Uterus (tissue), 3 donors: ENCODE measurements at regions not wholly inside any gene's neighbourhood (a gene's known extent, or its start where the extent isn't known, plus 50 kb on each side); places are given as distances from the start of the nearest gene placed in this dataset.

Experiments
- DNase-seq, 2 donors: peaks; one replicate each; pipeline ENCODE4 v3.0.0-alpha.2; 2019 to 2020
- H3K27ac ChIP-seq, 2 donors: fragments of 200-600 bp; sonication (generic); 1 replicate in 1 of 2; 2 replicates in 1 of 2; pipeline ENCODE4 v1.5.1; 2016 to 2018
- H3K27me3 ChIP-seq, 2 donors: fragments of 200-600 bp; sonication (generic); one replicate each; pipeline ENCODE4 v1.5.1; 2018 to 2019; ENCODE audit warnings: control low read depth in 1 of 2
- H3K36me3 ChIP-seq, 2 donors: fragments of 200-600 bp; sonication (generic); one replicate each; pipeline ENCODE4 v1.5.1; 2019; ENCODE audit warnings: control low read depth in 1 of 2
- H3K4me1 ChIP-seq, 2 donors: fragments of 200-600 bp; sonication (generic); one replicate each; pipeline ENCODE4 v1.5.1; 2018 to 2019; ENCODE audit warnings: control low read depth in 1 of 2
- H3K4me3 ChIP-seq, 2 donors: fragments of 200-600 bp; sonication (generic); 1 replicate in 1 of 2; 2 replicates in 1 of 2; pipeline ENCODE4 v1.5.1; 2018 to 2019; ENCODE audit warnings: mild to moderate bottlenecking in 1 of 2
- H3K9me3 ChIP-seq, 2 donors: fragments of 200-600 bp; sonication (generic); one replicate each; pipeline ENCODE4 v1.5.1; 2019; ENCODE audit warnings: control low read depth in 1 of 2
- POLR2A ChIP-seq, 2 donors: fragments of 450-650 bp; IDR thresholded peaks; one replicate each; pipeline ENCODE4 v1.6.1; 2016; ENCODE audit warnings: antibody characterized with exemption in 2 of 2, mild to moderate bottlenecking in 1 of 2, moderate library complexity in 1 of 2
- intact Hi-C: fragments of 100-400 bp; cut with DNase I; formaldehyde crosslinking; loops from one replicate; pipeline ENCODE4 v1.15.1; 2023; ENCODE audit warnings: low total_unique reads
- TF ChIP-seq, protein P1 (sequence below), 4 experiments: fragments of 200-600 bp in 2 of 4; fragments of 450-650 bp in 2 of 4; sonication (generic) in 2 of 4; IDR thresholded peaks; one replicate each; pipeline ENCODE4 v1.5.1; 2016 to 2019; ENCODE audit warnings: antibody characterized with exemption in 4 of 4, mild to moderate bottlenecking in 2 of 4, moderate library complexity in 1 of 4
- donor health status: DM: yes; HTN: yes; CAD: no.

DNA sequence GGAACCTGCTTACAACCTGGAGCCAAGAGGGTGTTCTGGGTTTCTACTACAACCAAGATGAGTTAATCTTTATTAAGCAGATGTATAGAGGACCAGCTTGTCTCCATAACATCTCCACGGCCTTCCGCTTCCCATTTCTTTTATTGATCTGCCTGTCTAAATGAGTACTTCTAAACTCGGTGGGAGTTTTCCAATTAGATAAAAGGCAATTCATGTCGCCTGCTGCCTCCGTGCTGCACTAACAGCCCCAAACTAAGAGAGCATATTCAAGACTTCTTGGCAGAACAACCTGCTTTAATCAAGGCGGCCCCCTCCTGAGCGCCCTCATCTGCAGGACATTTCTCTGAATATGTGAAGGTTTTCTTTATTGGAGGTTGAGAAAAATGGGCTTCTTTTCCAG is 270.1 kb downstream of the PDCD6IP start:
- TF ChIP-seq, protein P1, sequence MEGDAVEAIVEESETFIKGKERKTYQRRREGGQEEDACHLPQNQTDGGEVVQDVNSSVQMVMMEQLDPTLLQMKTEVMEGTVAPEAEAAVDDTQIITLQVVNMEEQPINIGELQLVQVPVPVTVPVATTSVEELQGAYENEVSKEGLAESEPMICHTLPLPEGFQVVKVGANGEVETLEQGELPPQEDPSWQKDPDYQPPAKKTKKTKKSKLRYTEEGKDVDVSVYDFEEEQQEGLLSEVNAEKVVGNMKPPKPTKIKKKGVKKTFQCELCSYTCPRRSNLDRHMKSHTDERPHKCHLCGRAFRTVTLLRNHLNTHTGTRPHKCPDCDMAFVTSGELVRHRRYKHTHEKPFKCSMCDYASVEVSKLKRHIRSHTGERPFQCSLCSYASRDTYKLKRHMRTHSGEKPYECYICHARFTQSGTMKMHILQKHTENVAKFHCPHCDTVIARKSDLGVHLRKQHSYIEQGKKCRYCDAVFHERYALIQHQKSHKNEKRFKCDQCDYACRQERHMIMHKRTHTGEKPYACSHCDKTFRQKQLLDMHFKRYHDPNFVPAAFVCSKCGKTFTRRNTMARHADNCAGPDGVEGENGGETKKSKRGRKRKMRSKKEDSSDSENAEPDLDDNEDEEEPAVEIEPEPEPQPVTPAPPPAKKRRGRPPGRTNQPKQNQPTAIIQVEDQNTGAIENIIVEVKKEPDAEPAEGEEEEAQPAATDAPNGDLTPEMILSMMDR (IDR thresholded peaks at IDR 0.05) = no peak
- TF ChIP-seq POLR2A (IDR thresholded peaks at IDR 0.05) = no peak
- Histone ChIP-seq H3K27ac (no peak overlapping the region), H3K27me3 (no peaks in the 10 kb centered on the region), H3K4me3 (no peak overlapping the region), H3K9me3 (no peaks in the 10 kb centered on the region), H3K36me3 (no peaks in the 10 kb centered on the region), H3K4me1 (no peaks in the 10 kb centered on the region)
- no peak for DNase-seq
- intact Hi-C loops = no loop called here

DNA sequence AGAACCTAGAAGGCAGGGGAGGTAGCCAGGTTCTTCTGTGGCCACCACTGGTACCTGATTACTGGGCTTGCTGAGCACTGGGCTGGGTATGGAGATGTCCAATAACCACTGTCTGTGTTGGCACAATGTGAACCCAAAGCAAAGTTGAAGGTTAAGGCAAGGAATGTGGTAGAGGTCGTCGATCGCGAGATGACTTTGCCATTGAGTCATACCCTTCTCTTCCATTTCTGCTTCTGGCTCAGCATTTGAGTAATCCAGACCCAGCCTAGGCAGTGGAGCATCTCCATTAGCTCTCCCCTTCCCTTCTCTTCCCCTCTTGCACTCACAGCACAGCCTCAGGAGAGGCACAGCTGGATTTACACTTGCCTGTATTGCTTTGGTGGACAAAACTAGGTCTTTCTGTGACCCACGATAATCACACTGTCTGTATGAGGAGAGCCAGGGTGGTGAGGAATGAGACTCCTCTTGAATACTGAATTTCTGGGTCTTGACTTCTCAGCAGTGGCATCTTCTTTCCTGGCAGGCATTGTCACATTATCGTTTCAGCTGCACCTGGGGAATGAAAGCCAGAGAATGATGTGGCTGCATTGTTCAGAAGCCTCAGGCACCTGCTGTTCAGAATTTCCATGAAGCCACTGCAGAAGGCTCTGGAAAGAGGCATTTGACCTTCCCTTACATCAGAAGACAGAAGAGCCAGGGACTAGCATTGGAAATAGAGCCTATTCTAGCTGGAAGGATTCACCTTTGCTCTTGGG is 272.6 kb downstream of the PDCD6IP start:
- intact Hi-C loops = no loop called here

DNA sequence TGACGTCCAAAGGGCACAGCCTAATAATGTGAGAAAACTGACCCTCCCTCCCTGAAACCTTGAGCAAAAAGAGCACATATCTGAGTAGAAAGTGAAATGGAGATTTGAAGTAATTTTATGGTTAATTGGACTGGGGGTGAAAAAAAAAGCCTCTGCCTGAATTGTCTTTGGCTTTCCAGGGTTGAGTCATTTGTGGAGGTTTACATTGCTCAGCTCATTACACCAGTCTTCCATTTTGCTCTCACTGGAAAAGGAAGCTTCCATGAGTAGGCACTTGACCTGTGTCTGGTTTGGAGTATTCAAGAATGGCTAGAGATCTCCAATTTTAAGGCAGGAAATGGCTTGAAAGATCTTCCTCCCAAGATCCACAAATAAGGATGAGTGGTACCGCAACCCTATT is 273.9 kb downstream of the PDCD6IP start:
- Histone ChIP-seq H3K4me3 (no peak overlapping the region), H3K36me3 (no peaks in the 10 kb centered on the region), H3K9me3 (no peaks in the 10 kb centered on the region), H3K27me3 (no peaks in the 10 kb centered on the region), H3K27ac (no peak overlapping the region), H3K4me1 (no peaks in the 10 kb centered on the region)
- TF ChIP-seq, protein P1 (IDR thresholded peaks at IDR 0.05) = no peak
- no peak for TF ChIP-seq POLR2A (IDR thresholded peaks at IDR 0.05)
- DNase-seq = no peak
- intact Hi-C loops = no loop called here

More for the DNA sequence above, 272.6 kb downstream of the PDCD6IP start:
- no peak for DNase-seq
- H3K4me3 ChIP-seq = no peak overlapping the region
- no peak for TF ChIP-seq POLR2A (IDR thresholded peaks at IDR 0.05)
- TF ChIP-seq, protein P1 (IDR thresholded peaks at IDR 0.05) = no peak
- H3K27me3 ChIP-seq = no peaks in the 10 kb centered on the region
- H3K9me3 ChIP-seq = no peaks in the 10 kb centered on the region
- H3K36me3 ChIP-seq = no peaks in the 10 kb centered on the region
- no peaks in the 10 kb centered on the region for H3K4me1 ChIP-seq
- H3K27ac ChIP-seq = no peak overlapping the region

DNA sequence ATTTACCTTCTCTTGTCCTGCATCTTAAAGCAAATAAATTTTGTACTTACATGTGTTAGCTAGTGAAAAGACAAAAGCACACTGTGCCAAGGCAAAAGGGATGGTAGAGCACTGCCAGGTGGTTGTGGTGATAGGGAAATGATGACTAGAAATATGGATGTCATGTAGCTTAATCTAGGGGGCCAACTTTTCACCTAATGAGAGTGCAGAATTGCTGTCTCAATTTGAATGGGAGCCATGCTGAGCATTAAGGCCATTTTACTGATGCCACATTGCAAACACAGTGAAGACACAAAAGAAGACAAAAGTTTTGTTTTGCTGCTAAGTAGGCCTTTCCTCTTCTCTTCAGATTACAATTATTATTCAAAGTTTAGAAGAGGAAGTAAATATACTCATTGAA is 274.7 kb downstream of the PDCD6IP start:
- no peak for DNase-seq
- no peaks in the 10 kb centered on the region for H3K4me1 ChIP-seq
- H3K4me3 ChIP-seq = no peak overlapping the region
- H3K36me3 ChIP-seq = no peaks in the 10 kb centered on the region
- H3K27ac ChIP-seq = no peak overlapping the region
- no peaks in the 10 kb centered on the region for H3K27me3 ChIP-seq
- intact Hi-C loops = no loop called here
- TF ChIP-seq, protein P1 (IDR thresholded peaks at IDR 0.05) = no peak
- TF ChIP-seq POLR2A (IDR thresholded peaks at IDR 0.05) = no peak
- H3K9me3 ChIP-seq = no peaks in the 10 kb centered on the region

DNA sequence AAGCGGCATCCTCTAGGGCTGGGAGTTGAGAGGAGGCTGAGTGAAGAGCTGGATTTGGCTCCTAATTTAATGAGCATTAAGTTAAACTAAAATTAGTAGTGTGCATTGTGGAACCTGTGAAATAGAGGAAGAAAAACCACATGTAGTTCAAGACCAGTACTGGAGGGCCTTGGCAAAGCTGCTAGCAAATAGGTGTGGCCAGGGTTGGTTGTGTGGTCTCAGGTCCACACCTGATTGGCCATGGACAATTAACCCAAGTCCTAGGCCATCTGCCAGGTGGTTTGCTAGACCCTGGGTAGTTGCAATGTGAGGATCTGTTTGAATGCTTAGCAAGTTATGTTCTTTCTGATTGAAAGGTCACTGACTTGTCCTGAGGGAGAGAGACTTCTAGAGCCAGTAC is 275.5 kb downstream of the PDCD6IP start:
- Histone ChIP-seq H3K9me3 (no peaks in the 10 kb centered on the region), H3K27me3 (no peaks in the 10 kb centered on the region), H3K4me3 (no peak overlapping the region), H3K36me3 (no peaks in the 10 kb centered on the region), H3K4me1 (no peaks in the 10 kb centered on the region), H3K27ac (no peak overlapping the region)
- no peak for DNase-seq
- TF ChIP-seq POLR2A (IDR thresholded peaks at IDR 0.05) = no peak
- TF ChIP-seq, protein P1 (IDR thresholded peaks at IDR 0.05) = no peak
- intact Hi-C loops = no loop called here
